HFFc6 (cell line): ENCODE measurements at regions not wholly inside any gene's neighbourhood (a gene's known extent, or its start where the extent isn't known, plus 50 kb on each side); places are given as distances from the start of the nearest gene placed in this dataset.

Experiments used
- DNase-seq: peaks from one replicate; pipeline ENCODE4 v3.0.0-alpha.2; 2018
- H3K27ac Mint-ChIP-seq: 2 replicates; pipeline ENCODE4 v1.8.0; 2020; ENCODE audit warnings: mild to moderate bottlenecking, mixed read lengths
- H3K27me3 Mint-ChIP-seq: 2 replicates; pipeline ENCODE4 v1.8.0; 2021; ENCODE audit warnings: mild to moderate bottlenecking, moderate library complexity, mixed read lengths; ENCODE audit not compliant: insufficient read depth
- H3K36me3 Mint-ChIP-seq: 2 replicates; pipeline ENCODE4 v1.8.0; 2021; ENCODE audit warnings: low read depth, mixed read lengths
- H3K4me1 Mint-ChIP-seq: 2 replicates; pipeline ENCODE4 v1.8.0; 2020; ENCODE audit warnings: low read depth, mixed read lengths
- H3K4me3 Mint-ChIP-seq: 2 replicates; pipeline ENCODE4 v1.8.0; 2020; ENCODE audit warnings: mild to moderate bottlenecking, moderate library complexity, mixed read lengths
- H3K9me3 Mint-ChIP-seq: 2 replicates; pipeline ENCODE4 v1.8.0; 2020; ENCODE audit warnings: mild to moderate bottlenecking, mixed read lengths
- TF ChIP-seq, protein P1 (sequence below): fragments of 200-600 bp; sonication (generic); IDR thresholded peaks from 2 replicates; pipeline ENCODE4 v1.5.0; 2021; ENCODE audit warnings: antibody characterized with exemption, mild to moderate bottlenecking

DNA sequence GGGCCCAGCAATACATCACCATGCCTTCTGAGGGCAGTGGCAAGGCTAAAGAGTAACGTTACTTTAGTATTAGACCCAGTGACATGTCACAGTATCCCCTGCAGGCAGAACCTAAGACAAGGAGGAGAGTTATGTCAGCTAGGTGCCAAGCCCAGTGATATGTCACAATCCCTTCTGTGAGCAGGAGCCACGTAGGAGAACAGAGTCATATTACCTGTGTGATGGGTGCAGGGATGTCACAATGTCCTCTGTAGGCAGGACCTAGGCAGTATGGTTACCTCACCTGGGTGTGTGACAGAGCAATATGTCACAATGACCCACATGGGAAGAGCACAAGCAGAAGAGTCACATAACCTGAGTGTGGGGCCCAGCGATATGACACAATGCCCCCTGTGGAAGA lies 121.8 kb downstream of the ZNF675 start:
- no peak for DNase-seq
- Mint-ChIP-seq H3K4me1 (peaks cover 29% of the 10 kb centered on the region), H3K27ac (no peak overlapping the region), H3K36me3 (peaks cover 23% of the 10 kb centered on the region; the same call in 1 of the 2 replicates), H3K4me3 (no peak overlapping the region), H3K9me3 (peaks cover 43% of the 10 kb centered on the region), H3K27me3 (peaks cover 1% of the 10 kb centered on the region; the same call in 1 of the 2 replicates)
- TF ChIP-seq, protein P1, sequence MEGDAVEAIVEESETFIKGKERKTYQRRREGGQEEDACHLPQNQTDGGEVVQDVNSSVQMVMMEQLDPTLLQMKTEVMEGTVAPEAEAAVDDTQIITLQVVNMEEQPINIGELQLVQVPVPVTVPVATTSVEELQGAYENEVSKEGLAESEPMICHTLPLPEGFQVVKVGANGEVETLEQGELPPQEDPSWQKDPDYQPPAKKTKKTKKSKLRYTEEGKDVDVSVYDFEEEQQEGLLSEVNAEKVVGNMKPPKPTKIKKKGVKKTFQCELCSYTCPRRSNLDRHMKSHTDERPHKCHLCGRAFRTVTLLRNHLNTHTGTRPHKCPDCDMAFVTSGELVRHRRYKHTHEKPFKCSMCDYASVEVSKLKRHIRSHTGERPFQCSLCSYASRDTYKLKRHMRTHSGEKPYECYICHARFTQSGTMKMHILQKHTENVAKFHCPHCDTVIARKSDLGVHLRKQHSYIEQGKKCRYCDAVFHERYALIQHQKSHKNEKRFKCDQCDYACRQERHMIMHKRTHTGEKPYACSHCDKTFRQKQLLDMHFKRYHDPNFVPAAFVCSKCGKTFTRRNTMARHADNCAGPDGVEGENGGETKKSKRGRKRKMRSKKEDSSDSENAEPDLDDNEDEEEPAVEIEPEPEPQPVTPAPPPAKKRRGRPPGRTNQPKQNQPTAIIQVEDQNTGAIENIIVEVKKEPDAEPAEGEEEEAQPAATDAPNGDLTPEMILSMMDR: no peak

DNA sequence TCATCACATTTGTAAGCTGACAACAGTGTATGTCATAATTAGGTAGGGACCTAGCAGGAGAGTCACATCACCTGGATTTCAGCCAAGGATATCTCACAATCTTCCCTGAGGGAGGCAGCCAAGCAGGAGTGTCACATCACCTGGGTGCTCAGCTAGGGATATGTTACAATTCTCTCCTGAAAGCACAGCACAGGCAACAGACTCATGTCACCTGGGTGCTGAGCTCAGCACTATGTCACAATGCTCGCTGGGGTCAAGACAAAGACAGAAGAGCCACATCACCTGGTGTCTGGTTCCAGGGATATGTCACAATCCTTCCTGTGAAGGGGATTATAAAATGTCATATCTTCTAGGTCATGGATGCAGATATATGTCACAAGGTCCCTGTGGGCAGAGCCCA lies 123.7 kb downstream of the ZNF675 start:
- H3K9me3 Mint-ChIP-seq: peaks cover 31% of the 10 kb centered on the region
- peaks cover 4% of the 10 kb centered on the region; the same call in 1 of the 2 replicates for H3K27me3 Mint-ChIP-seq
- no peak overlapping the region for H3K4me3 Mint-ChIP-seq
- DNase-seq: no peak
- TF ChIP-seq, protein P1: no peak
- no peak overlapping the region for H3K27ac Mint-ChIP-seq
- H3K36me3 Mint-ChIP-seq: peaks cover 30% of the 10 kb centered on the region
- peaks cover 29% of the 10 kb centered on the region for H3K4me1 Mint-ChIP-seq

DNA sequence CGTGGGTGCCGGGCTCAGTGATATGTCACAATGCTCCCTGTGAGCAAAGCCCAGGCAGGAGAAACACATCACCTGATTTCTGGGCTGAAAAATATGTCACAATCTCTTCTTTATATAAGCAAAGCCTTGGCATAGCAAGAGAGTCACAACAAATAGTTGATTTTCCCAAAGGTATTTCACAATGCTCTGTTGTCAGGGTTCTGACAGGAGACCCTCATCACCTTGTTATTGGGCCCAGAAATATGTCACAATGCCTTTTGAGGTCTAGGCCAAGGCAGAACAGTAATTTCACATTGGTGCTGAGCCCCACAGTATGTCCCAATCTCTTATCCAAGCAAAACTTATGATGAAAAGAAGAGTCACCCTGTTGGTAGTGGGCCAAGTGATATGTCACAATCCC lies 125.7 kb downstream of the ZNF675 start:
- Mint-ChIP-seq H3K27me3 (peaks cover 4% of the 10 kb centered on the region; the same call in 1 of the 2 replicates), H3K4me1 (peaks cover 29% of the 10 kb centered on the region), H3K27ac (peak overlapping the region; percentile 61), H3K9me3 (peaks cover 15% of the 10 kb centered on the region), H3K4me3 (no peak overlapping the region), H3K36me3 (peaks cover 39% of the 10 kb centered on the region)
- TF ChIP-seq, protein P1: no peak
- peak; percentile 23 for DNase-seq

DNA sequence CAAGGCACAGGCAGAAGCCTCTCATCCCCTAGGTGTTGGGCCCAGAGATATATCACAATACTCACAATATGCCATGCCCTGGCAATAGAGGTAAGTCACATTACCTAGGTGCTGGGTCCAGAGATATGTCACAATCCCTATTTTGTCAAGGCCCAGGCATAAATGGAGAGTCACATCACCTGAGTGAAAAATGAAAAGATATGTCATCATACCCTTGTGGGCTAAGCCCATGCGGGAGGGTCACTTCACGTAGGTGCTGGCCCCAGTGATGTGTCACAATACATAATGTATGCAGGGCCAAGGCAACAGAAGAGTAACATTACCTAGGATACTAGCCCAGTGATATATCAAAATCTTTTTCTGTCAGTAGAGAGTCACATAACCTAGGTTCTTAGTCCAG lies 127.0 kb downstream of the ZNF675 start:
- no peak overlapping the region for H3K4me3 Mint-ChIP-seq
- H3K27ac Mint-ChIP-seq: no peak overlapping the region; the same call in 1 of the 2 replicates
- peaks cover 4% of the 10 kb centered on the region; the same call in 1 of the 2 replicates for H3K27me3 Mint-ChIP-seq
- peaks cover 14% of the 10 kb centered on the region for H3K9me3 Mint-ChIP-seq
- TF ChIP-seq, protein P1: no peak
- peaks cover 22% of the 10 kb centered on the region for H3K4me1 Mint-ChIP-seq
- no peak for DNase-seq
- H3K36me3 Mint-ChIP-seq: peaks cover 39% of the 10 kb centered on the region

DNA sequence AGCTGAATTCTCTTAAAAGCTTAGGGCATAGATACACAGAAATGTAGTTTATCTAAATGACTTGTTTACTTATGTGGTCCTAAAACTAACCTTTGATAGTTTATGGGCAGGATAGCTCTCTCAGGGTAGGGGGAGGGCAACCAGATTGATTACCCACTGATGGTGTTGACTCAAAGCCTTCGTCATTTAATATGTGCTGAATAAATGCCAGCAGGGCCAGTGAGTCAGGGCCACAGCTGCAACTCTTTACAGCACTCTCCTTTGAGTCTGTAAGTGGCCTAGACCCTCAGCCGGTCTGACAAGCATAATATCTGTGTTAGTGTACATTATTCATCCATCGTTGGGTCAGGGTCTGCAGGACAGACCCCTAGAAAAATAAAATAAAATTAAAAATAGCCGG lies 128.5 kb downstream of the ZNF675 start:
- H3K27me3 Mint-ChIP-seq: peaks cover 4% of the 10 kb centered on the region; the same call in 1 of the 2 replicates
- TF ChIP-seq, protein P1: no peak

More for the DNA sequence above, 128.5 kb downstream of the ZNF675 start:
- Mint-ChIP-seq H3K4me1 (peaks cover 22% of the 10 kb centered on the region), H3K9me3 (peaks cover 14% of the 10 kb centered on the region), H3K27ac (peak overlapping the region; percentile 76), H3K36me3 (peaks cover 39% of the 10 kb centered on the region), H3K4me3 (0 out of 2 replicates have a peak overlapping the region, but pooled peaks have one; percentile 5)
- peak; percentile 50 for DNase-seq
